ENCODE measurements at regions not wholly inside any gene's neighbourhood (a gene's known extent, or its start where the extent isn't known, plus 50 kb on each side); places are given as distances from the start of the nearest gene placed in this dataset.

DNA sequence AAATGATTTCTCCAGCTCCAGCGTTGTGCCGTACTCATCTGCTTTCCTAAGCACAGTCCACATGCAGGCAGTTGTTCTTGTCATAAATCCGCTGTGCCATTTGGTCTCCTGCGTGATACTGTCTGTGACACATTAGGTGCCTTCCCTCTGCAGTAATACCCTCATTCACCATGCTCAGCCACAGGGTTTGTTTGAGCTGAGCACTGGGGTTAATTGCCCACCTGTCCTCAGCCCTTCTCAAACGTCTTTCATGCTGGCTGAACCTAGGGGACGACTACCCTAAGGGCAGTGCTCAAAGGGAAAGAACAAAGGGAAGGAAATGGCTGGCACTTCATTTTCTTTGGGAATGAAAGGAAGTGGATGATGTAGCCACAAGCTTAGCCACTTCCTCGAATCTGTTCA lies 64.2 kb upstream of the MYLIP start:
- TF ChIP-seq POLR2AphosphoS5 (IDR thresholded peaks at IDR 0.05) (no peak), POLR2A (IDR thresholded peaks at IDR 0.05) (no peak)

Data from prostate gland (tissue), 1 donor.